GM06990 (cell line): ENCODE measurements at regions not wholly inside any gene's neighbourhood (a gene's known extent, or its start where the extent isn't known, plus 50 kb on each side); places are given as distances from the start of the nearest gene placed in this dataset.

Experiments used
- DNase-seq: peaks from one replicate; pipeline ENCODE4 v3.0.0-alpha.2; 2011; ENCODE audit not compliant: insufficient read length; ENCODE audit errors: extremely low read depth
- H3K27me3 ChIP-seq: replicated peaks from 2 replicates; pipeline ENCODE4 v1.6.0; 2011; ENCODE audit warnings: low read length; ENCODE audit not compliant: control insufficient read depth, insufficient read depth
- H3K36me3 ChIP-seq: 2 replicates; pipeline ENCODE4 v1.5.1; 2011; ENCODE audit warnings: low read length; ENCODE audit not compliant: control insufficient read depth, insufficient read depth
- H3K4me3 ChIP-seq: replicated peaks from 2 replicates; pipeline ENCODE4 v1.5.1; 2011; ENCODE audit warnings: low read depth, mild to moderate bottlenecking, control low read depth, low read length
- TF ChIP-seq, protein P1 (sequence below): IDR thresholded peaks from 2 replicates; pipeline ENCODE4 v1.5.1; 2011; ENCODE audit warnings: low read length, control low read depth, mild to moderate bottlenecking, inconsistent platforms; ENCODE audit not compliant: insufficient read depth, poor library complexity, severe bottlenecking

DNA sequence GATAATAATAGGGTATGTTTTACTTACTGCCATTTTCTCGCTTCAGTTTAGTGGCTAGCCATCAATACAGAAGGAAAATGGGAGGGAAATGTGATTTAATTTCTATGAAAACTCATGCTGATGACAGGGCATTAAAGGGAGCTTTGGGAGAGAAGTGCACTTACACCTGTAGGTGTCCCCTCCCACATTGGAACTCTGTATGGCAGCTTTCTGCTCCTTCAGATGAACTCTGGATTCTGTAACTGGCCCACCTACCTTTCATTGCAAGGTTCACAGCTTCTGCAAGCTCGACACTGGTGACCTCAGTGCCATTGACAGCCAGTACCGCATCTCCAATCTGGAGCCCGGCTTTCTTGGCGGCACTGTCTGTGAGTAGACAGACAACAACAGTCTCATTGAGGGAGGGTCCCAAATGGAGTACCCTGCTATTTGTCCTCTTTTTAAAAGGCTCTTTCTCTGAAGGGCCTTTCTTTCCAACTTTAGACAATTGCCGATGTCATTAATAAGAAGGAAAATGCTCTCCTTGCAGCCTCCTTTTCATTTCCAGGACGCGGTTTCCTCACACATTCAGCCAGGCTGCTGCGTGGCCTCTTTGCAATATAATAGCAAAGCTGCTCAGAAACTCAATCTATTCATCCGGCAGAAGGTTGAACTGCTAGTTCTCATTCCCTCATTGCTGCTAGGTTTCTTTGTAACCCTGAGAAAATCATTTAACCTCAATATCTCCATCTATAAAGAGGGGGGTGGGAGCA lies 63.6 kb downstream of the NUDT12 start:
- TF ChIP-seq, protein P1, sequence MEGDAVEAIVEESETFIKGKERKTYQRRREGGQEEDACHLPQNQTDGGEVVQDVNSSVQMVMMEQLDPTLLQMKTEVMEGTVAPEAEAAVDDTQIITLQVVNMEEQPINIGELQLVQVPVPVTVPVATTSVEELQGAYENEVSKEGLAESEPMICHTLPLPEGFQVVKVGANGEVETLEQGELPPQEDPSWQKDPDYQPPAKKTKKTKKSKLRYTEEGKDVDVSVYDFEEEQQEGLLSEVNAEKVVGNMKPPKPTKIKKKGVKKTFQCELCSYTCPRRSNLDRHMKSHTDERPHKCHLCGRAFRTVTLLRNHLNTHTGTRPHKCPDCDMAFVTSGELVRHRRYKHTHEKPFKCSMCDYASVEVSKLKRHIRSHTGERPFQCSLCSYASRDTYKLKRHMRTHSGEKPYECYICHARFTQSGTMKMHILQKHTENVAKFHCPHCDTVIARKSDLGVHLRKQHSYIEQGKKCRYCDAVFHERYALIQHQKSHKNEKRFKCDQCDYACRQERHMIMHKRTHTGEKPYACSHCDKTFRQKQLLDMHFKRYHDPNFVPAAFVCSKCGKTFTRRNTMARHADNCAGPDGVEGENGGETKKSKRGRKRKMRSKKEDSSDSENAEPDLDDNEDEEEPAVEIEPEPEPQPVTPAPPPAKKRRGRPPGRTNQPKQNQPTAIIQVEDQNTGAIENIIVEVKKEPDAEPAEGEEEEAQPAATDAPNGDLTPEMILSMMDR: no peak
- Histone ChIP-seq H3K27me3 (no peaks in the 10 kb centered on the region), H3K4me3 (no peak overlapping the region), H3K36me3 (no peaks in the 10 kb centered on the region)
- no peak for DNase-seq

DNA sequence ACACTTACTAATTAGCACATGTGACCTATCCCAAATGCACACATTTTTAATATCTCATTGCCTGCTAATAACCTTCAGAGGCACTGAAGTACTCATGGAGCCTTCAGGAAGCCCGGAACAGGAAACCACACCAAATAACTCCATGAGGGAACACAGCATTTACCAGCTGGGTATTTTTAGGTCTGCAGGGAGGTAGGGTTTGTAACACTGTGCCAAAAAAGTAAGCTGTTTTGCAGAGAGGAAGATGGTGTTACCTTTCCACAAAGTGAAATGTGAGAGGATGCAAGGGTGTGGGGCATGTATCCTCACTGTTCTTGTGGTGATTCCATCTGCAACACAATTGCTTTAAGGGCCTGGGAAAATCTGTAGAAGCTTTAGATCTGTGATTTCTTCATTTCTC lies 64.4 kb downstream of the NUDT12 start:
- no peak for DNase-seq
- no peaks in the 10 kb centered on the region for H3K36me3 ChIP-seq
- H3K27me3 ChIP-seq: no peaks in the 10 kb centered on the region
- TF ChIP-seq, protein P1: no peak
- no peak overlapping the region for H3K4me3 ChIP-seq

DNA sequence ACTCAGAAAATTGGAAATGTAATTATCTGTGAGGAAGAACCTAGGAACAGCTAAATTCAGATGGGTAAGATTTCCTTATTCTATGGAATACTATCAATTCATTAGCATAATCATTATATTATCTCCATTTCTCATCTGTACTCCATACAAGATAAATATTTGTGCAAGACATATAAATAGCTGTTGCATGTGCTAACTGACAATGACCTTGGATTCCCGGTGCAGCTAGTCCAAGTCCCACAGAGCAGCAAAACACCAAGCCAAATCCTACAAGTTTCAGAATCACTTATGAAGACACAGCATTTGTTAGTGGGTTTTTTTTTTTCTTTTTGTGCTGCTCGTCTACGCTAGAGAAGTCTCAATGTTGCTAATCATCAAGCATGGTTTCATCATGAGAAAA lies 64.8 kb downstream of the NUDT12 start:
- TF ChIP-seq, protein P1: no peak
- no peak overlapping the region for H3K4me3 ChIP-seq

DNA sequence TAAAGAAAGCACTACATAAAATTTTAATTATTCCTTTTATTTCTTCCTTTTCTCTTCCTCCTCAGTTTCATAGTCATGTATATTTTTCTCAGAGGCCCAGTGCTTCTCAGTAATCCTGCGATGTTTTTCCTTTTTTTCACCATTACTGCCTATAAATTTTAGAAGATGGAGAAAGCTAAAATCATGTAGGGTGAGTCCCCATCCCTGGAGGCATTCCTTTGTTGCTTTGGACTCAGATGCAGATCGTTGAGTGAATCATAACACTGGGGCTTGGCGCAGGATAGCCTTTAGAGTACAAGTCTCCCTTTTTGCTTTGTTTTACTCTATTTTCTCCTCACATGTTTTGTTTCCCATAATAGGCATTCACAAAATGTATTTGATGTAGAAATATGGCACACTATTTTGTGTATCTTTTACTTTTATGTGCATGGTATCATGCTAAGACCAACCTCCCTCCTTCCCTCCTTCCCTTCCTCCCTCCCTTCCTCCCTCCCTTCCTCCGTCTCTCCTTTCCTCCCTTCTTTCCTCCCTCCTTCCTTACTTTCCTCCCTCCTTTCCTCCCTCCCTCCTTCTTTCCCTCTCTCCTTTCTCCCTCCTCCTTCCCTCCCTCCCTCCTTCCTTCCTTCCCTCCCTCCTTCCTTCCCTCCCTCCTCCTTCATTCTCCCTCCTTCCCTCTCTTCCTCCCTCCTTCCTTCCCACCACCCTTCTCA lies 72.4 kb downstream of the NUDT12 start:
- no peak overlapping the region for H3K4me3 ChIP-seq
- no peaks in the 10 kb centered on the region for H3K27me3 ChIP-seq
- H3K36me3 ChIP-seq: no peaks in the 10 kb centered on the region
- TF ChIP-seq, protein P1: no peak
- DNase-seq: no peak

More for the DNA sequence above, 64.8 kb downstream of the NUDT12 start:
- Histone ChIP-seq H3K27me3 (no peaks in the 10 kb centered on the region), H3K36me3 (no peaks in the 10 kb centered on the region)
- no peak for DNase-seq

DNA sequence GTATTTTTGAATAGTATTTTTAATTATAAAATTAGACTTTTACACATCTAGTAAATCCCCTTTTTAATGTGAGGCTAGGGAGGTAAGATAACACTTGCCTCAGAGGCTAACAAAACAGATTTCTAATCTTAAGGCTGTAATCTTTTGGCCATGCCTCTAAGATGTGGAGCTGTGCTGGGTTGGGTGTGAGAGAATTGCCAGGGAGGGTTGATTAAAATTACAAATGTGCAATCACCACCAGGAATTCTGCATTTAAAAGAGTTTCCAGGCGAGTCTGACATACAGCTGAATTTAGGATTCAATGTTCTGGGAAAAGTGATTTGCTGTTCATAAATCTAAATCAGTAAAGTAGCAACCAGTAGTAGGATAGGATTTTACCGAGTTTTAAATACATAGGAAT lies 73.3 kb downstream of the NUDT12 start:
- TF ChIP-seq, protein P1: no peak
- no peak for DNase-seq
- no peak overlapping the region for H3K4me3 ChIP-seq
- H3K27me3 ChIP-seq: no peaks in the 10 kb centered on the region
- H3K36me3 ChIP-seq: no peaks in the 10 kb centered on the region
